Endodermal cell (in vitro differentiated cells): ENCODE measurements at regions not wholly inside any gene's neighbourhood (a gene's known extent, or its start where the extent isn't known, plus 50 kb on each side); places are given as distances from the start of the nearest gene placed in this dataset.
A peak's percentile ranks its signal among the peaks of the same experiment; 100 is the strongest.
"Not testable (repeated sequence)": the region's sequence is repeated elsewhere in the genome, so short reads cannot be mapped to it uniquely, and the experiment has no call there.

ENCODE experiments used
- DNase-seq: peaks from one replicate; pipeline ENCODE4 v3.0.0-alpha.2; 2017
- H3K27ac ChIP-seq: 2 replicates; pipeline ENCODE4 v1.5.1; 2013; ENCODE audit warnings: mild to moderate bottlenecking, low read depth, low read length, moderate library complexity
- H3K27me3 ChIP-seq: 2 replicates; pipeline ENCODE4 v1.6.1; 2013; ENCODE audit warnings: mild to moderate bottlenecking, low read length, moderate library complexity; ENCODE audit not compliant: insufficient read depth, control insufficient read depth, poor library complexity, severe bottlenecking
- H3K36me3 ChIP-seq: 2 replicates; pipeline ENCODE4 v1.7.0; 2013; ENCODE audit warnings: mild to moderate bottlenecking, low read length, moderate library complexity; ENCODE audit not compliant: control insufficient read depth, insufficient read depth
- H3K4me1 ChIP-seq: one replicate; pipeline ENCODE4 v1.7.0; 2013; ENCODE audit warnings: low read length; ENCODE audit not compliant: control insufficient read depth, insufficient read depth
- H3K4me3 ChIP-seq: 2 replicates; pipeline ENCODE4 v1.5.1; 2013; ENCODE audit warnings: mild to moderate bottlenecking, low read length, moderate library complexity
- H3K9ac ChIP-seq: 2 replicates; pipeline ENCODE4 v1.6.1; 2013; ENCODE audit warnings: mild to moderate bottlenecking, low read length, moderate library complexity; ENCODE audit not compliant: poor library complexity, severe bottlenecking; ENCODE audit errors: extremely low read depth
- H3K9me3 ChIP-seq: 2 replicates; pipeline ENCODE4 v1.6.1; 2013; ENCODE audit warnings: mild to moderate bottlenecking, low read length, moderate library complexity; ENCODE audit not compliant: control insufficient read depth
- H3K27ac Mint-ChIP-seq: 2 replicates; pipeline ENCODE4 v1.8.0; 2020; ENCODE audit warnings: mixed read lengths
- H3K27me3 Mint-ChIP-seq: 2 replicates; pipeline ENCODE4 v1.8.0; 2021; ENCODE audit warnings: mild to moderate bottlenecking, mixed read lengths; ENCODE audit not compliant: insufficient read depth
- H3K36me3 Mint-ChIP-seq: 2 replicates; pipeline ENCODE4 v1.8.0; 2020; ENCODE audit warnings: low read depth, mixed read lengths
- H3K4me1 Mint-ChIP-seq: 2 replicates; pipeline ENCODE4 v1.8.0; 2020; ENCODE audit warnings: mixed read lengths
- H3K4me3 Mint-ChIP-seq: 2 replicates; pipeline ENCODE4 v1.8.0; 2020; ENCODE audit warnings: mild to moderate bottlenecking, moderate library complexity, mixed read lengths
- H3K9me3 Mint-ChIP-seq: 2 replicates; pipeline ENCODE4 v1.8.0; 2020; ENCODE audit warnings: mild to moderate bottlenecking, mixed read lengths
- WGBS, 2 experiments: methylation state at CpG; one replicate each; pipeline versions ENCODE4 v1.1.5 to v1.1.7; 2013; ENCODE audit warnings: missing lambda C conversion rate in 2 of 2, mixed read lengths in 1 of 2; ENCODE audit not compliant: insufficient coverage in 1 of 2, insufficient read length in 1 of 2; 5-methylcytosine and 5-hydroxymethylcytosine counted together
- TF ChIP-seq, protein P1 (sequence below): fragments of 200-600 bp; sonication (generic); conservative IDR thresholded peaks from 2 replicates; pipeline ENCODE4 v1.5.0; 2021; ENCODE audit warnings: antibody characterized with exemption, mild to moderate bottlenecking

DNA sequence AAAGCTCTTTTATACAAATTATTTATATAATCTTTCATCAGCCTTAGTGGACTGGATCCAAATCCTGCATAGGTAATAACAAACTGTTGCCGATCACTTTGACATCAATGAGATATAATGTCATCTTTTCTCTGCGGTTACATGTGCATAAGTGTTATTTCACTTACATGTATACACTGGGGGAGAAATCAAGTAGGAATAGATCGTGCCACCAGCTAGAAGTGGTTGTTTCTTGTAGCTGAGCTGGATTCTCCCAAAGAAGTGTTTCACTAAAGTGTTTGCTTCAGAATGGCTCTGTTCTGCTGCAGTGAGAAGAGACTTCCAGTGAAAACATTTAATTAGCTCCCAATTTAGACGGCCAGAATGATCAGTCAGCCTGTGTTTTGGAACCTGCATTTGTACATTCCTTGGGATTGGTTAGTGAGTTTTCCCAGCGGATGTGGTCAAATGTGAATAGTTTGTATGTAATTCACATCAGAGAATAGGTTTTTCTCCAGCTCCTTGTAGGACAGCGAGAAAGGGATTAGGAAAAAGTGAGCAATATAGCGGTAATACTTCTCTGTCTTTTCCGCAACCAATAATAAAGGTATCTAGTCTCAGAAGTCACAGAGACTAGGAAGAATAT lies 163.1 kb upstream of the CCN2 start:
- Mint-ChIP-seq H3K27me3 (no peaks in the 10 kb centered on the region), H3K4me3 (no peak overlapping the region), H3K4me1 (no peaks in the 10 kb centered on the region), H3K36me3 (peaks cover 8% of the 10 kb centered on the region), H3K27ac (no peak overlapping the region), H3K9me3 (peaks cover 10% of the 10 kb centered on the region)
- Histone ChIP-seq H3K9me3 (peaks cover 8% of the 10 kb centered on the region), H3K27me3 (no peaks in the 10 kb centered on the region), H3K9ac (no peak overlapping the region), H3K4me3 (no peak overlapping the region), H3K4me1 (no peaks in the 10 kb centered on the region), H3K27ac (no peak overlapping the region), H3K36me3 (no peaks in the 10 kb centered on the region)
- TF ChIP-seq, protein P1, sequence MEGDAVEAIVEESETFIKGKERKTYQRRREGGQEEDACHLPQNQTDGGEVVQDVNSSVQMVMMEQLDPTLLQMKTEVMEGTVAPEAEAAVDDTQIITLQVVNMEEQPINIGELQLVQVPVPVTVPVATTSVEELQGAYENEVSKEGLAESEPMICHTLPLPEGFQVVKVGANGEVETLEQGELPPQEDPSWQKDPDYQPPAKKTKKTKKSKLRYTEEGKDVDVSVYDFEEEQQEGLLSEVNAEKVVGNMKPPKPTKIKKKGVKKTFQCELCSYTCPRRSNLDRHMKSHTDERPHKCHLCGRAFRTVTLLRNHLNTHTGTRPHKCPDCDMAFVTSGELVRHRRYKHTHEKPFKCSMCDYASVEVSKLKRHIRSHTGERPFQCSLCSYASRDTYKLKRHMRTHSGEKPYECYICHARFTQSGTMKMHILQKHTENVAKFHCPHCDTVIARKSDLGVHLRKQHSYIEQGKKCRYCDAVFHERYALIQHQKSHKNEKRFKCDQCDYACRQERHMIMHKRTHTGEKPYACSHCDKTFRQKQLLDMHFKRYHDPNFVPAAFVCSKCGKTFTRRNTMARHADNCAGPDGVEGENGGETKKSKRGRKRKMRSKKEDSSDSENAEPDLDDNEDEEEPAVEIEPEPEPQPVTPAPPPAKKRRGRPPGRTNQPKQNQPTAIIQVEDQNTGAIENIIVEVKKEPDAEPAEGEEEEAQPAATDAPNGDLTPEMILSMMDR, result no peak
- WGBS, 2 experiments, result 93 to 96% methylated on average over 6 to 8 of the region's 8 CpGs
- no peak for DNase-seq

DNA sequence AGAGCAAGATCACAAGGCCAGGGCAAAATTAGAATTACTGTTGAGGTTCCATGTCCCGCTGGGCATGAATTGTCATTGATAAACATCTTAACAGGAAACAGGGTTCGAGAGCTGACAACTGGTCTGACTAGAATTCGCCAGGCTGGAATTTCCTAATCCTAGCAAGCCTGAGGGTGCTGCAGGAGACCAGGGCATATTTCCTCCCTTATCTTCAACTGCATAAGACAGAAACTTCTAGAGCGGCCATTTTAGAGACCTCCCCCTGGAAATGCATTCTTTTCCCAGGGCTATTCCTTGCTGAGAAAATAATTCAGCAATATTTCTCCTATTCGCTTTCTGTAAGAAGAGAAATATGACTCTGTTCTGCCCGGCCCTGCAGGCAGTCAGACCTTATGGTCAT lies 158.6 kb upstream of the CCN2 start:
- H3K4me1 Mint-ChIP-seq, H3K27me3 Mint-ChIP-seq, H3K27ac ChIP-seq, H3K36me3 ChIP-seq, H3K4me3 Mint-ChIP-seq, H3K4me1 ChIP-seq, H3K4me3 ChIP-seq, H3K27me3 ChIP-seq, H3K27ac Mint-ChIP-seq, H3K9ac ChIP-seq: not testable (repeated sequence)
- peaks cover 23% of the 10 kb centered on the region for H3K9me3 ChIP-seq
- Mint-ChIP-seq H3K36me3 (peaks cover 11% of the 10 kb centered on the region), H3K9me3 (peaks cover 35% of the 10 kb centered on the region)
- WGBS, 2 experiments, result 91 to 100% methylated on average over 3 to 6 of the region's 6 CpGs
- DNase-seq, result peak; percentile 58

DNA sequence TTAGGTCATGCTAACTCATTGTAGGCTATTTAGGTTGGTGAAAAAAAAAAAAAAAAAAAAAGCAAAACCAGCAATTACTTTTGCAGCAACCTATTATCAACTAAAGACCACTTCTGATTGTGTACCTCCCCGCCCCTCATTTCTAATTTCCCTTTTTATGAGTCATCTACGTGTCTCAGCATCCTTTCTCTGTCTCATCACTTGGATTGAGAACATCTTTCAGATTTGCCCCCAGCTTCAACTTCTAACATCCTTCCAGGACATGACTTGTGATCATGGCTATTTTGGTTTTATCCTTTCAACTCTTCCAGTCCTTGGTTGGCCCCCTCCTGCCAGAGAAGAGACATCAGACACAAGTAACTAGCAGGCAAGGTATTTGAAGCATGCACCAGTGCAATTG lies 156.7 kb upstream of the CCN2 start:
- H3K27ac Mint-ChIP-seq, result no peak overlapping the region
- peaks cover 43% of the 10 kb centered on the region for H3K9me3 Mint-ChIP-seq
- H3K4me1 Mint-ChIP-seq, result no peaks in the 10 kb centered on the region

More for the DNA sequence above, 156.7 kb upstream of the CCN2 start:
- no peak overlapping the region for H3K9ac ChIP-seq
- H3K36me3 ChIP-seq, result no peaks in the 10 kb centered on the region
- H3K4me3 ChIP-seq, result no peak overlapping the region
- Mint-ChIP-seq H3K4me3 (no peak overlapping the region), H3K36me3 (peaks cover 11% of the 10 kb centered on the region), H3K27me3 (no peaks in the 10 kb centered on the region)
- H3K4me1 ChIP-seq, result no peaks in the 10 kb centered on the region
- H3K27me3 ChIP-seq, result no peaks in the 10 kb centered on the region
- no peak for DNase-seq
- 80 to 86% methylated on average over 1 to 2 of the region's 2 CpGs for WGBS, 2 experiments
- TF ChIP-seq, protein P1, result no peak
- no peak overlapping the region for H3K27ac ChIP-seq
- peaks cover 23% of the 10 kb centered on the region for H3K9me3 ChIP-seq
